Amygdala (tissue), 56 donors: ENCODE measurements at regions not wholly inside any gene's neighbourhood (a gene's known extent, or its start where the extent isn't known, plus 50 kb on each side); places are given as distances from the start of the nearest gene placed in this dataset.
A peak's percentile ranks its signal among the peaks of the same experiment; 100 is the strongest.

ENCODE experiments used
- DNase-seq, 56 donors: peaks; one replicate each; lab custom pipeline; 2025; lab: John Stamatoyannopoulos, UW

DNA sequence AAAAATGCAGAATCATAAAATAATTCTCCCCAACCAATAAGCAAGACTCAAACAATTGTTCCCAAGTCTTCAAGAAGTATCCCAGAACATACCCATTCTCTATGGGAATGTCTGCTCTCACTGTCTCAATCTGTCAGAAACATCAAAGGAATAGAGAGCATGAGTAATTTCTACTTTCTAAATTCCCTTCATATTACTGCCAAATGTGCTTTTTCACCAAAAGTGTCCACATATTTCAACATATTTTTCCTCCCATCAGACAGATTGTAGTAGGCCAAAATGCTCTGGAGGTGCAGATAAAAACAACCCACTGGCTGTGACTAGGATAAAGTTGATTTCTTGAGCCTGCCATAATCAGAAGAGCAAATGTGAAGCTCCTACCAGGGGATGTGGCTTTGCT, 692.0 kb upstream of the FAM241A start:
- DNase-seq, result no peak

GRCh38 chr4:111454961-111455360, 690.3 kb upstream of the FAM241A start:
- no peak for DNase-seq

GRCh38 chr4:111464251-111465045, 680.8 kb upstream of the FAM241A start:
- no peak for DNase-seq

DNA sequence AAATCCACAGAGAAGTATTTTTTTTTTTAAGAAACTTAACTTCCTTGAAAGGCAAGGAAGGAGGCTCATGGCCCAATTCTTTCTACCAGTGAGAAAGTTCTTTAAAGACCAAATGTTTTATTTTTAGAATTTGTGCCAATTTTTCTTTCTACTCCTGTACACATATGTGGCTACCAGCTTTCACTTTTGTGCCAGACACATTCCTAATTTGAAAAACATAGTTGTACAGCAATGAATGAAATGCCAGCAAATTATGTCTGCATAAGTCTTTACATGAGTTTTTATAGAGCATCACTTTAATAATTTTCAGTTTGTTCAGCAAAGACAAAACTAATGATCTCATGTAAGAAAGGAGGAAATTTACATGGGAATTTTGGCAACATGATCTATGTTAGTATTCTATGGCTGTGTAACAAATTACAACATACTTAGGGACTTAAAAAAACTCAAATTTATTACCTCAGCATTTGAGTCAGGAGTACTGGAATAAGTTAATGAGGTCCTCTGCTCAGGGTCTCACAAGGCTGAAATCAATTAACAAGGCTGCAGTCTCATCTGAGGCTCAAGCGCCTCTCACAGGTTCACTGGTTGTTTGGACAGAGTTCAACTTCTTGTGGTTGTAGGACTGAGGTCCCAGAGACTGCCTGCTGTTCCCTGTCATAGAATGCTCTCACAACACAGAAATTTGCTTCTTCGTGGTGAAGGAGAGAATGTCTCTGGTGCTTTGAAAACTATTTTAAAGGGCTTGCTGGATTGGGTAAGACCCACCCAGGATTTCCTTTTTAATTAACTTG, 678.2 kb upstream of the FAM241A start:
- DNase-seq, result no peak

GRCh38 chr4:111475001-111475400, 670.3 kb upstream of the FAM241A start:
- peak in 16 of 56 donors; percentile 0 to 37 (median 4) for DNase-seq

DNA sequence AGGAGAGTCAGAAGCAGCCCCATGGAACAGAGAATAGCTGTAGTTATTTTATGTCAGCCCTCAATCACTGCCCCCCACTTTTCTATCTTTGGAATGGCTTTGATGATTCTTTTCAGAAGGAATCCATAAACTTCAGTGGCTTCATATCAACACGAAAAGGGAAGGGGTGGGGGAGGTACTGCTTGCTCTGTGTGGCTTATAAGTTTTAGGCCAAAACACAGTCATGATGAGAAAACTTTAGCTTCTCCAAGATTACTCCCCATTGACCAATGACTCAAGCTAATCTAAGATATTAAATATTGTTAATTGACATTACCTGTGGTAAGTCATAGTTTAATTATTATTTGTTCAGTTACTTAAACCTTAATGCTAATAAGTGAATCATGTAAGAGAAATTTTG, 669.6 kb upstream of the FAM241A start:
- no peak for DNase-seq

GRCh38 chr4:111480510-111480909, 664.7 kb upstream of the FAM241A start:
- no peak for DNase-seq

DNA sequence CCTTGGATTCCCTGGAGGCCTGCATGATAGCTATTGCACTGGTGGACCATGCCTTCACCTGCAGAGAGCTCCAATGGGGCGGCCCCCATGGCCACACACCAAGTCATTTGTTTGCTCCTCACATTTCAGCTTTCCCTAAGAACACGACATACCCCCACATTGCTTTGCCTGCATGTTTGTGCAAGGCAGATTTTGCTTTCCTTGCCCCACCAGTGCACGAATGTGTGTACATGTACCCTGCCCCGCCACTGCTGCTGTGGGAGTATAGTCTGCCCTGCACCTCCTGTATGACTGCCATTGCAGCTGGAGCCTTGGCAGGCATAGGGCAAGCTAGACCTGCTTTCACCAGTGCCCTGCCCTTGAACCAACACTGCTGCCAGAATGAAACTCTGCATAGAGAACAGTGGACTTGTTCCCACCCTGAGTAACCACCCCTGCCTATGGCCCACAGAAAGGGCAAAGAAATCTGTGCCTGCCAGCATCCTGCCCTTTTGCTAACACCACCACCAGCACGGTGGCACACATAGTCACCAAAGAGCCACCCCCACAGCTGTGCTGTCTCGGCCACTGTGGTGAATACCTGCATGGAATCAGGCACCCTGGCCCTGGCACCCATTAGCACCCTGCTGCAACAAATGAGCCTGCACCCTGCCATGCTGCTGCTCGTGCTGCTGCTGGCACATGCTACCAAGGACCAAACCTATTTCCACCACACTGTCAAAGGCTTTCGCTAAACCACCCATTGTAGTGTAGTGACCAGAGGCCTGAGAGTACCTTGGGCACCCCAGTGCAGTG, 661.7 kb upstream of the FAM241A start:
- DNase-seq, result no peak

- DNase-seq, result no peak
These were observed 652.8 kb upstream of the FAM241A start for GRCh38 chr4:111492496-111492895.

DNA sequence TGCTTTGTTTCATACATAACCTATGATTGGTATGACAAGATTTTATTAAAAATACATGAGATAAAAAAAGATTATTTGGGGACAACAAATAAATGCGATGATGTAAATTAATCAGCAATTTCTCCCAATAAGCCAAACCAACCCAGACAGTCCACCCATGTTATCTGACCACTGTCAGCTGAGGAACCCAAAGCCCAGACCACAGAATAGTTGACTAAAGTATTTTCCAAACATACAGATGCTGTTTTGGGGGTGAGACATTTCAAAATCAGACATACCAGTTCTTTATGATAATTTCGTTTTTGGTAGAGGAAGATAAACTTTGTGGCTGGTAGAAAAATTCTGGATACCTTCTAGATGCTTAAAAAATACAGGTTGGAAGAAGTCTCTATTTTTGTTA, 650.8 kb upstream of the FAM241A start:
- DNase-seq, result no peak

DNA sequence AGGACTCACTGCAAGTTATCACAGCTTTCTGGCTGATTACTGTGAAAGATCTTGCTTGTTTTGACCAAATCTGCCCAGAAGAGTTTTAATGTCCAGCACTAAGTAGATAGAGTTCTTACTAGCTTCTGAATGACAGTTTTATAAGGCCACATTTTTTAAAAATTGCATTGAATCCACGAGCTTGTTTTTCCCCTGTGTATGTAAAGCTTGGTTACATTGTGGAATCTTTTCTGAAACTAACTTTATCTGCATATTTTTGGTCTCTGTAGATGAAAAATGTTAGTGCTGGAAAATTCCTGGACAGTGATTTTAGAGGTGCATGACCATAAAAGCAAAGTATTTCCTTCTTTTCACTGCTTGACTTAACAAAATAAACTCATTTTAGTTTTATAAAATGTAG, 650.3 kb upstream of the FAM241A start:
- no peak for DNase-seq

GRCh38 chr4:111499291-111499690, 646.0 kb upstream of the FAM241A start:
- DNase-seq, result no peak

GRCh38 chr4:111499706-111500105, 645.5 kb upstream of the FAM241A start:
- DNase-seq, result no peak

DNA sequence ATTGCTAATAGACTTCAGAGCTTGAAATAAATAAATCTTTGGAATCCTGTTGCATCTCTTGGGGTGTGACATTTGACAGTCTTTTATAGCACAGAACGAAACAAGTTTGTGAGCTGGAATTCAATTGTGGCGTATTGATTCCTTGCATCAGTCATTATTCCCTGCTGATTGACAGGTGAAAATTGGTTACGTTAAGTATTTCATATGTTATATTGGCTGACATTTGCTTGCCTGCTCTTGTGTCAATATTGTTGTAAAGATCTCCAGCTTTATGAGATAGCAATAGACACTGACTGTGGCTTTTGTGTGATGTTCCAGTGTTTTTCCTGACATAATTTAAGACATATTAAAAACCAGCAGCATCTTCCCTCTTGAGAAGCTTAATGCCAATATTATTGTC, 644.4 kb upstream of the FAM241A start:
- no peak for DNase-seq

GRCh38 chr4:111501946-111502345, 643.3 kb upstream of the FAM241A start:
- no peak for DNase-seq

- no peak for DNase-seq
These were observed 642.6 kb upstream of the FAM241A start for GRCh38 chr4:111502626-111503025.

DNA sequence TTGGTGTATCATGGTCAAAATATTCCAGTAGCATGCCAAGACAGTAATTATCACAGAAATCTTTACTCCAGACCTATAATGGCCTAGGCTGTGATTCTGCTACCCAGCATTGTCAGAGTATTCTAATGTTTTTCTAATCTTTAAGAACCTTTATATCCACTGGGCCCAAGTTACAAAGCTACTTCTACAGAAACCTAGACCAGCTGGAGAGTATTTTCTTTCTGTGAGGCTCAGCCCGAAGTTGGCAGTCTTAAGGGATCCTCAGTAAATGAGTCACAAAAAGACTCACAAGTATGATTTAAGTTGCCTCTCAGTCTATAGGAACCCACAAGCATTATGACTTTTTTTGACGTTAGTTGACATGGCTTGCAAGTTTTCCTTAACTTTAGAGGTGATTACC, 638.5 kb upstream of the FAM241A start:
- no peak for DNase-seq

- DNase-seq, result no peak
These were observed 634.7 kb upstream of the FAM241A start for GRCh38 chr4:111510535-111510934.

- no peak for DNase-seq
These were observed 633.0 kb upstream of the FAM241A start for GRCh38 chr4:111512081-111512783.

- DNase-seq, result no peak
These were observed 625.6 kb upstream of the FAM241A start for GRCh38 chr4:111519683-111520082.

DNA sequence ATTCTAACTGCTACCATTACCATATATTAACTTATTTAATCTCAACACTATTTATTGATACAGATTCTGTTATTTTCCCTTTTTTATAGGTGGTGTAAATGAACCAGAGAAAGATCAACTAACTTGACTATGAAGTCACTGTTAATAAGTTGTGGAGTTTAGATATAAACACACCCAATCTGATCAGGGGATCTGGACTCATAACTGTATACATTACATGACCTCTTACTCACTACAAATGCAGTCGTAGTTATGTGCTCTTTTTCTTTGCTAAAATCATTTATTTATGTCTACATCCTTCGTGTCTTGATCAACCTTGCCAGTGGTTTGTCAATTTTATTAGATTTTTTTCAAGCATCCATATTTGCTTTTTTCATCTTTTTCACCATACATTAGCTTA, 614.8 kb upstream of the FAM241A start:
- no peak for DNase-seq
